Stimulated activated CD8-positive, alpha-beta memory T cell treated with anti-CD3 and anti-CD28 coated beads, Interleukin-12 subunit alpha, Interleukin-12 subunit beta, amount 100 ng/mL, for 4 hours (primary cell): ENCODE measurements at regions not wholly inside any gene's neighbourhood (a gene's known extent, or its start where the extent isn't known, plus 50 kb on each side); places are given as distances from the start of the nearest gene placed in this dataset.
"Not testable (repeated sequence)": the region's sequence is repeated elsewhere in the genome, so short reads cannot be mapped to it uniquely, and the experiment has no call there.

Experiments
- DNase-seq: peaks from one replicate; pipeline ENCODE4 v3.0.0-alpha.2; 2020; ENCODE audit warnings: low read depth

DNA sequence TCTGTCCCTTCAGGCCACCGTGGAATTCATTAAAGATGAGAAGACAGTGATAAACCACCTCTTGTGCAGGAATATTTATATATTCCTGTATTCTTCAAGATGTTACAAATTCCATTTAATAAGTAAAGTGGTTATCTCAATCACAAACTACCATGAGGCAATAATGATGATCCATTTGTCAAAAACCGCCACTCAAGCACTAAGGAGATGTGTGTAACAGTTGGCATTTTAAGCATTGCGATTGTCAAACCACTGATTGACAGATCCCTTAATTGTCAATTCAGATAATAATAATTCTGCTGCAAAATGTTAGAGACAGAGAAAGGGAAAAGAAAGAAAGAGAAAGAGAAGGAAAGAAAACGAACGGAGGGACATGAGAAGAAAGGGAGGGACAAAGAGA is 476.1 kb upstream of the RBFOX1 start:
- no peak for DNase-seq

DNA sequence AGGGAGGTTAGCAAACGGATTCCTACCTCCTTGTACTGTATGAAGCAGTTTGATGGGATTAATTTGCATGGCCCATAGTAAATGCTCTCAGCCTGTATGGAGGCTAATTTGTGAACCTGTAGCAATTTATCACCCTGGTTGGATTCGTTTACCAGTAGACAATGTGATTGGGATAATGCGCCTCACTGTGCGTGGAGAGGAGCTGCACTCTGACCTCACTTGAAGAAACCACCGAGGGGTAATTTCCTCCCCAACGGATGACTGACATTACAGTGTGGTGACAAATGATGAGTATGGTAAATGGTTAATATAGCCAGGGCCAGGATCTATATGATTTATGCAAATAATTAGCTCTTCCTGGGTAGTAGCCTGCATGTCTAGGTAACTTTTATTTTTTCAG is 479.1 kb upstream of the RBFOX1 start:
- DNase-seq = no peak

DNA sequence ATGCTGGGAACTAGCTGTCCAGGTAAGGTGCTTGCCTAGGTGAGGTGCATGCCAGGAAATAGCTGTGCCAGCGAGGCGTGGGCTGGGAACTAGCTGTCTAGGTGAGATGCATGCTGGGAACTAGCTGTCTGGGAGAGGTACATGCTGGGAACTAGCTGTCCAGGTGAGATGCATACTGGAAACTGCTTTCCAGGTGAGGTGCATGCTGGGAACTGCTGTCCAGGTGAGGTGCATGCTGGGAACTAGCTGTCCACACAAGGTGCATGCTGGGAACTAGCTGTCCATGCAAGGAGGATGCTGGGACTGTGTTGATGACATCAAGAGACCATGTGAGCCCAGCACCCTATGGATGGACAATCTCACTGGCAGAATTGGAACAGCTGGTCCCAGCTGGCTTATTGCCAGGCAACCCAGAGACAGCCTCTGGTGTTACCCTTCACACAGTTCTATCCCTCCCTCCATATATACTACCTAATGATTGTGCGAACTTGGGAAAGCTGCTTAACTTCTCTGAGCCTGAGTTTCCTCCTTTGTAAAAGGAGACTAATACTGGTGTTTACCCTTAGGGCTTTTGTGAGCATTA is 479.9 kb upstream of the RBFOX1 start:
- DNase-seq = no peak

DNA sequence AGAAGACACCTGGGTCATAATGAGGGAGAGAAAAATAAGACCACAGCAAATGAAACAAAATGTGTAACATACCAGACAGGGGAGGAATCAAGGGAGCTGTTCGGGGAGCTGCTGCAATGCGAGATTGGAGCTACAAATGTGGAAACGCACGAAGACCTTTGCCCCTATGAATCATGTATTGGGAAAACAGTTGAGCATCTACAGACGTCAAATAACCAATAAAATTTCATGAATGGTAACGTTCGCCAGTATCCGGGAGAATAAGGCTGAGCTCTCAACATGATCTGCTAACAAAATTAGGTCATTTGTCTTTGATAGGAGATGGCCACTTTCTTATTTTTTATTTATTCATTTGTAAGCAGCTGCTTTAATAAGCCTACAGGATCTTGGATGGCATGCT is 486.2 kb upstream of the RBFOX1 start:
- no peak for DNase-seq

DNA sequence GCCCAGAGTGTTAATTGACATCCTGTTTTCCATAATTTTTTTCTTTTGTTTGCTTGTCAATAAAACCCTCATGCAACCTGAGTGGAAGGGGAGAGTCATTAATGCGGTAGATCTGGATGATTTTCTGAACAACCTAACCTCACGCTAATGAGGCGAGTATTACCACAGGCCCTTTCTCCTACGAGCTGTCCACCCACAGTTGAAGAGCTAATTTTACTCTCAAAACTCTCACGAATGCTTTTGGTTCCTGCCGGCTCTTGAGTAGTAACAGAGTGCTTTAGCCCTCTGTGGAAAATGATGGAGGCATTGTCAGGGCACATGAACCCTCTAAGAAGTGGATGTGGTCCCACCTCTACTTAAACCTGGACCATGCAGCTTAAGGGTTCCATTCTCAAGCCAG is 491.3 kb upstream of the RBFOX1 start:
- DNase-seq = no peak

DNA sequence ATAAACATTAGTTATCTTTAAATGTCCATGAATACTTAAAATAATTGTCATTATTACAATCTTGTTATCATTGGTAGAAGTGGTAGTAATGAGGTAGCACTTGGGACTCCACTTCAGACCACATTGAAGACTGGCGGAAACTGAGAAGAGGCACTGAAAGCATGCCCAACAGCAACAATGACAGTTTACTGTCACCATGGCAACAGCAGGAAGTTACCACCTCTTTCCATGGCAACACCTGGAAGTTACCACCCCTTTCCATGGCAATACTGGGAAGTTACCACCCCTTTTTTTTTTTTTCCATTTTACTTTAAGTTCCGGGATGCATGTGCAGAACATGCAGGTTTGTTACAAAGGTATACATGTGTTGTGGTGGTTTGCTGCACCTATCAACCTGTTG is 494.9 kb upstream of the RBFOX1 start:
- no peak for DNase-seq

DNA sequence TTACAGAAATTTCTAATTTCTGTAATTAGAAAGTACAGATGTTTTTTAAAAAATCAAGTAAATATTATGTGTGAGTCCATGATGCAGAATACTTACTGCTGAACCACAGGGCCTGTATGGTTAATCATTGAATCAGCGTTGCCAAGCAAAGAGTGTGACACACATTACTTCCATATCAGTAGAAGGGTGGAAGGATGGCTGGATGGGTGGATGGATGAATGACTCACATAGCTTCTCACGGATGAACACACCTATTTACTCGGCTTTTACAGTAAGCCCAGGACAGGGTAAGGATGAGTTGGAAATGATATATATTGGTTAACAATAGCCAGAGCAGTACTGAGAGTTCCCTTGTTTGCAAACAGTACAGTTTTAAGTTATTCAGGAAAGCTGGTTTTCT is 495.9 kb upstream of the RBFOX1 start:
- no peak for DNase-seq

DNA sequence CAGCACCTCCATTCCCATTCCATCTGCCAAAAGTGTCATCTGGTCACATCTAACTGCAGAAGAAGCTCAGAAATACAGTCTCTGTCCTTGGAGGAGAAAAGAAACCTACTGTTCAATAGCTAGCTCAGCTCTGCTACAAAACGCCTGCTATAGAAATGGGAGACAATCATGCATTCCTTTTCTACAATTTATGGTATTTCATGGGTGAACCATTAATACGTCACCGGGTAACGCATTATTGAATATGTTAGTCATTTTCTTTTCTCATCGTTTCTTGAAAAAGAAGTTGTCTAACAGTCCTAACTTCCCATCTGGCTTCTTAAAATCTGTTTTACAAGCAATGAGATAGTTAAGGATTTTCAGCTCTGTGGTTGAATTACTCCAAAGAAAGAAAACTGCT is 496.7 kb upstream of the RBFOX1 start:
- DNase-seq = no peak

DNA sequence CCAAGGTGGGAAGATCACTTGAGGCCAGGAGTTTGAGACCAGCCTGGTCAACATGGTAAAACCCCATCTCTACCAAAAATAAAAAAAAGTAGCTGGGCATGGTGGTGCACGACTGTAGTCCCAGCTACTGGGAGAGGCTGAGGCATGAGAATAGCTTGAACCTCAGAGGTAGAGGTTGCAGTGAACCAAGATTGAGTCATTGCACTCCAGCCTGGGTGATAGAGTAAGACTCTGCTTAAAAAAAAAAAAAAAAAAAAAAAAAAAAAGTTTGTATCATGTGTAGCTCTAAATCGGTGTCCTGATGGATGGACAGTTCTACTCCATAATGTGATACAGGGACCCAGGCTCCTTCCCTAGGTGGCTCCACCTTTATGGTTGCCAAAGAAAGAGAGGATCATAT is 497.1 kb upstream of the RBFOX1 start:
- DNase-seq = no peak

DNA sequence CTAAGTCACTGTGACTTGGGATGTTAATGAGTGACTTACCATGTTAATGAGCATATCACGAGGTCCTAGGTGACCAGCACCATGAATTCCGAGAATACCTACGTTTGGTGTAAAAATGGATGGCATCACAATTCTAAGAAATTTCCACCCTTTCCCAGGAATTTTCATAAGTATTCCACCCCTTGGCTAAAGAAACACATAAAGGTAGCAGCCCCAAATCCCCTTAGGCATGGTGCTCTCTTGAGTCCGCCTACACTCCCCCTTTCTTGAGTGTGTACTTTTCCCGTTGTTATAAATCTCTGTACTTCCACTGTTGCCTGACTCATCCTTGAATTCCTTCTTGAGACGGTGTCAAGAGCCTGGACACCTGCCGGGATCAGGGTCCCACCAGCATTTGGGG is 504.0 kb upstream of the RBFOX1 start:
- DNase-seq = no peak

DNA sequence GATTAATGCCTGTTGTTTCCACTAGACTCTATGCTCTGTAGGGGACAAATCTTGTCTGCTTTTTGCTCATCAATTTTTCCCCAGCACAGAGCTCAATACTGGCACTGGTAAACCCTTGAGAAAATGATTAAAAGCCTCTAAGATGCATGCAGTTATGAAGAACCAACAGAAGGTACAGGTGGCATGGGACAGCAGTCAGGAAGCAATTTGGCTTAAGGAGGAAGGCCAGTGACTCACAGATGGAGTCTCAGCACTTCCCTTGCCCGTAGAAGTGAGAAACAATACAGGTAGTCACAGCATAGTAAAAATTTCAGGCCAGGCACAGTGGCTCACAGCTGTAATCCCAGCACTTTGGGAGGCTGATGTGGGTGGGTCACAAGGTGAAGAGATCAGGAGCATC is 504.7 kb upstream of the RBFOX1 start:
- DNase-seq = no peak

DNA sequence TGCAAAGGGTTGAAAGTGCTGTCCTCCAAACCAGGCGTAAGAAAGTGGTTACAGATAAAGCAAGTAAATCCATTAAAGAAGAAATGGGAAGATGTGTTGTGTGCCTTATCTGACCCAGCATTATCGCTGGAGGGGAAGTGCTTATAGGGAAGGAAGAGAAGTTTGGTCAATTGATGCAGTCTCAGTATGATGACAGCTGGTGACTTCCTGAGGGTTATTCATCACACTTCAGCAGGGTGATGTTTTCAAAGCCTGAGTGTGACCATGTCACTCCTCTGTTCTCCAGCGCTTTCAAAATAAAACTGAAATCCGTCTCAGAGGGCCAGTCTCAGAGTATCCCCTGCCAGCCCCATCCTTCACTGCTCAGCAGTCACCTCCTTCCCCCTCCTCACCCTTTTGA is 505.4 kb upstream of the RBFOX1 start:
- no peak for DNase-seq

DNA sequence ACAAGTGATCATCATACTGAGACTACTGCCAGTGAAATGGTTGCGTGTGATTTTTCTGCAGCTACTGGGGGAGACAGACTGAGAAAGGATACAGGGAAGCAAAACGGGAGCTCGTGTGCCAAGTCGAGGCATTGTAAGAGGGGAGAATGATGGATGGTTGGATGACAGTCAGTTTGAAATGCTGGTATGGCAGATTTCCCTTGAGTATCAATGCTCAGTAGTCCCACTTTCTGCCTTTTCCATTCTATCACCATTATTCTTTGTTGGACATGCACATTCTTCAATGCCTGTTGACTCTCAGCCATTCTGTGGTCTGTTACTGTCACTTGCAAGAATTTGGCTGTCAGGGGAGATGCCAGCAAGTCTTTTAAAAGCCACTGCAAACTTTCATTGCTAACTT is 510.6 kb upstream of the RBFOX1 start:
- DNase-seq = no peak

DNA sequence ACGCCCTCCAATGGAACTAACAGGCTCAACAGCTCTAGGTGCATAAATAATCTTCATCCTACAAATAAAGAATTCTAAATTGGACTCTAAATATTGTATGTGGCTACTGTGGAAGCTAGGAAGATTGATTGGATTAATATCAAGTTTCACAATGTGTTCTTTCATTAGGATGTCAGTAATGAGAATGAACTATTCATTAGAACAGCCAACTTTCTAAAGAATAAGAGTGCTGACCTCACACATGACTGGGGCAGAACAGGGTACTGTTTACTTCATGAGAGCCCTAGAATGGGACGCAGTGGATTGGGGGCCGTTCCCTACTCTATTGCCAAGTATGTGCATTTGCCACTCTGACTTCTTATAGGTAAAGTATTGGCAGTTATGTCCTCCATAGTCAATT is 528.2 kb upstream of the RBFOX1 start:
- no peak for DNase-seq

DNA sequence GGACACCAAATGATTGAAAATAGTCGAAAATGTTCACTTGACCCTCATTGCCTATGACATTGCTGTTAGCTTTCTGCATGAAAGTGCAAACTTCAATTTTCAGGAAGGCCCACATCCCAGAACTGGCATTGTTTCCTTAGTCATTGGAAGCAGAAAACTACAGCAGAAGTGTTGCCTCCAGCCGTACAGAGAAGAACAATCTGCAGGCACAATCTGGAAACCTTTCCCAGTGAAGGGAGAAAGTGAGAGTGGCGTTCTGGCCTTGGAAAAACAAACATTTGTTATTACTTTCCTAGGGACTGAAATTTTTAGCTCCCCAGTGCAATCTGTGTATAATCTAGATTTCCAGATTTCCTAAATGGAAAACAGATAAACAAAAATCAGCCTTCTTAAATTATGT is 529.5 kb upstream of the RBFOX1 start:
- DNase-seq = no peak

DNA sequence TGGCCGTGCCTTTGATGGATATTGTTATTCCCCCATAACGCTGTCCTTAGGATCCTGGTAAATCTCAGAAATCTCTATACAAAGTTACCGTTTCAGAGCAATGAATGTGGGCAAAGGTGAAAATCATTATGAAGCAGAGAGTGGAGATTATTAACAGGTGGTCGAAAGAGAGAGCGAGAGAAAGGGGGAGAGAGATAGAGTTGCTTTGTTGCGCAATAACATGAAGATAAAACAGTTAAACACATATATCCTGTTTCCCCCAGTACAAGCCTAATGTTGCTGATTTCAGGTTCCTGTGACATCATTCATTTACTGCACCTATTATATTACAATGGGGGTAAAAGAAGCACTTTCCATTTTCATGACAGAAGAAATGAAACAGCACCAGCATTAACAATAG is 535.4 kb upstream of the RBFOX1 start:
- DNase-seq = no peak

DNA sequence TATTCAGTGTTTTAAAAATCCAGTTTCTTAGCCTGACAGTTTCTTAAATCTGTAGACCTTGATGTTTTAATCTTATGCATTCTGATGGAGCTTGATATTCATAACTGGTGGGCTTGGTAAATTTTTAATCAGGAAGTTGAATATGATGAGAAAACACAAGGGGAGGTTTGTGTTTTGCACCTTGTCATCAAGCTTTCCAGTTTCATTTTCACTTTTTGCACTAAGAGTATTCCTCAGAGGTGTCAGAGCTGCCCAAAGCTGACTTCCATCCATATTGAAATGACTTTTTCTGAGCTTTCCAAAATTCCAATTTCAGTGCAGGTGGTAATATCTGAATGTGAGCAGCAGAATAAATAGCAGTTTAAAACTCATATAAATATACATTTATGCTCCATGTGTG is 555.0 kb upstream of the RBFOX1 start:
- no peak for DNase-seq

DNA sequence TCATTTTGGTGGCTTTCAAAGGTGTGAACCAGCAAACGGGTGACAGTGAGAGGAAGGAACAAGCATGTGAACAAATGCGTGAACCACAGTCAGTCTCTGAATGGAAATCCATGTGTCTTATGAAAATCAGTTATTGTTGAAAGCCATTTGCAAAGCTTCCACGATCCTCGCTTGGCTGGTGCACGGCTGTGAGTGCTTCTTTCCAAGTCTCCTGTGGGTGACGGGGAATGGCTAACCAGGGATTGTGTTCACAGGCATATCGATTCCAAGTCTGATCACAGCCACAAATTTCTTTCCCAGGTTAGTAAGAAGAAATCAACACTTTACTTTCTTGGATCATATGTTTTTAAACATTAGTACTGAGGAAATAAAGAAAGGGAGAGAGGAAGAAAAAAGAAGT is 556.9 kb upstream of the RBFOX1 start:
- no peak for DNase-seq

DNA sequence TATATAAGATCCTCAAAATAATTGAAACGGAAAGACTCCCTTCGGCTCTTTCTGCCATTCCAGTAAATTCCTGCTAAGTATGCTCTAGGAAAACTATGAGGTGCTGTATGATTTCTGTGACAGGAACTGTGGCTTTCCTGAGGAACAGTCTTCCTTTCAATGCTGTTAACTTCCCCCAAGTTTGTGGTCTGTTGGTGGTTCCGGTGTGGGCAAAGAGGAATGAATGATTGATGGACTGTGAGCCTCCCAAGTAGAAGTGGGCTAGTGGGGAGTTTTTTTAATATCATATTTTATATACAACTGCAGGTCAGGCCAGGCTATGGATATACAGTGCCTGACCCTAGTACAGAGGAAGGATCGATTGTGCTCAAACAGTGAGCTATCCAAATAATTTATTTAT is 560.7 kb upstream of the RBFOX1 start:
- no peak for DNase-seq

DNA sequence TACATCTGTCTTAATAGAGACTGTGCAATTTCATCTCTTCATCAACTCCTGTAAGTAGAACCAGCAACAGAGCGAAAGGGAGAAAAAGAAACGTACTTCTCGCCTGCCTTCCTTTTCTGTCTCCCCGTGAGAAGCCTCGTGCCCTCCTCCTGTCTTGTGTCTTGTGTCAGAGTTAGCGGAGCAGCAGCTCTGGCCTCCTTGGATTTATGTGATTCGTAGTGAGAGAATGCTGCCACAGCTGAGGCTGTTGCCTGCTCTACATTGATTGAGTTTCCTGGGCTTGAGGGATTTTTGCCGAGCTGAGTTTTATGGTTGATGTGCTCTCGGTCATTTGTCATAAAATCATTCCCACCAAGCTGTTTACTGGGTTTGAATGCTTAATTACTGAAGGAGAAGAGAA is 579.1 kb upstream of the RBFOX1 start:
- DNase-seq = no peak

DNA sequence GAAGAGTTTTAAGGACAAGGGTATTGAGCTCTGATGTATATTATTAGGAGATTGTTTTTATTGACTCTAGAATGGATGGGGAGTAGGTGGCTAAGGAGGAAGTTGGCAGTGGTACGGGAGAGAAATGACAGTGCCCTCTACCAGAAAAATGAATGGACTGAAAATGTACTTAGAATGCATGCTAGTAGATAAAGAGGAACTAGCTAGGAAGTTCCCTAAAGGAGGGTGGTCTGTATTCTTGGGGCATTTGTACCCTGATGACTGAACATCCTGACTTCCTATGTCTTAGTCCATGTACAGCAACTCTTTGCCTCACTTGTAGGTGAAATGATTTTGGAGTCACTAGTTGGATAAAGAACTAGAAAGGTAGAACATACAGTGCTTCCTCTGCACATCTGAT is 581.5 kb upstream of the RBFOX1 start:
- DNase-seq = no peak

DNA sequence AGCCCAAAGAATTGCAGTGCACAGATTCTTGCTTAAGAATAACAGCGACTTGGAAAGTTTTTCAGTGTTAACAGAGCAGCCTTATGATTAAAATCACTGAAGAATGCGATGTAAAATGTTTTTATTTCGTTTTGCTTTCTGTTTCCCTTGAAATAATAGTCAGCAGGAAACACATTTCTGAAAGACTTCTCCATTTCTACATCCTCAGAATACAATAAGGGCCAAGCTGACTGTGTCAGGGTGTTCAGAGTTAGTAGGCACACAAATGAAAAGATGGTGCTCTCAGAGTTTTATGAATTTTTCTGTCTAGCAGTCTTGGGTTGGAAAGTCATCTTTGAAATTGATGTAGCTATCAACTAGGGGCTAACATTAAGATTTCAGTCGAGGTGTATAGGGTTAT is 582.9 kb upstream of the RBFOX1 start:
- DNase-seq = no peak

DNA sequence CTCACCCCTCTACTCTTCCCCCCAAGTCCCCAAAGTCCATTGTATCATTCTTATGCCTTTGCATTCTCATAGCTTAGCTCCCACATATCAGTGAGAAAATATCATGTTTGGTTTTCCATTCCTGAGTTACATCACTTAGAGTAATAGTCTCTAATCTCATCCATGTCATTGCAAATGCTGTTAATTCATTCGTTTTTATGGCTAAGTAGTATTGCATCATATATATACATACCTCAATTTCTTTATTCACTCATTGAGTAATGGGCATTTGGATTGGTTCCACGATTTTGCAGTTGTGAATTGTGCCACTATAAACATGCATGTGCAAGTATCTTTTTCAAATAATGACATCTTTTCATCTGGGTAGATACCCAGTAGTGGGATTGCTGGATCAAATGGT is 596.3 kb upstream of the RBFOX1 start:
- not testable (repeated sequence) for DNase-seq

DNA sequence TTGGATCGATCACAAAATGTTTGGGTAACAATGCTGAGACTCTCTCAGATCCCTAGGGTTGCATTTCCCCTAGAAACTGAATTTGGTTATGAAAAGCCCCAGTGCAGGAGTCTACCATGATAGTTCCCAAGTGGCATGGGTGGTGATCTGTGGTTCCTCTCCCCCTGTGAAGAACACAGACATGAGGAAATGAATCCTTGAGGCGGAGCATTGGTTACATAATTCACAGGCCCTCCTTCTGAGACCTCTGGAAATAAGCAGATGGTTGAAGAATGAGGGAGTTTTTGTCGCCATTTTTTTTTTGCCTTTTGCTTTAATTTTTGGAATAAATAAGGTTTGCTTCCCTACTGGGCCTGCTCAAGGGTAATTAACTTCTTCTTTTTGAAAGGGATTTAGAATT is 597.0 kb upstream of the RBFOX1 start:
- no peak for DNase-seq

DNA sequence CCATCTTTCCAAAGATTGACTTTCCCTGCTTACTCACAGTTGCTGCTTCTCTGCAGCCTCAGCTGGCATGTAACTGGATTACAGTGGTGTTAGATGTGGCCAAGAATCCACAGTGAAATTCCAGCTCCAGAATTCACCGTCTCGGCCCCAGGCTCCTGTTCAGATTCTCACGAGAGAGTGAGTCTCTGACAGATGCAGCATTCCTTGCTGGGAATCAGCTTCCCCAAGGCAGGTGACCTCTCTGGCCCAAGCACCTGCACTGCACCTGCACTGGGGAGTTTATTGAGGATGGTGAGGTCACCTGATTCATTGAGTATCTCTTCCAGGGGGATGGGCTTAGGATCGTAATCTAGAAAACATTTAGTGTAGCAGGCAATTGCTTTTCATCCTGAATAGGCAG is 600.5 kb upstream of the RBFOX1 start:
- no peak for DNase-seq
